ENCODE measurements at regions not wholly inside any gene's neighbourhood (a gene's known extent, or its start where the extent isn't known, plus 50 kb on each side); places are given as distances from the start of the nearest gene placed in this dataset.

DNA sequence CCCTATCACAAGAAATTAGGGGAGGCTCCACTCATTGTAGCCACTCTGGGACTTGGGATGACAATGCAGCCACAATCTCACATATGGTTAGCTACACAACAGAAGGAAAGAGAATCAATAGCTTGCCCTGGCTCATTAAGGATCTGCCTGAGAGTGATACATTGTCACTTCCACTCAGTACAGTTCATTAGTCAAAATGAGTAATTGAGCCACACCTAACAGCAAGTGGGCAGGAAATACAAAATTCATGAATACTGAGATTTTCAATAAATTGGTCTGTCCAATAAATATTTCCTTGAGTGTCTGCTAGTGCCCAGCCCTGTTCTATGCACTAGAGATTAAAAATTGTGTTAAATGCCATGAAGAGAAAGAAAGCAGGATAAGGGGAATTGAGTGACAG, 231.3 kb upstream of the NR4A3 start:
- Histone ChIP-seq H3K4me3 (ENCODE audit: low read depth, low read length) (no peak overlapping the region), H3K36me3 (ENCODE audit: control insufficient read depth, insufficient read depth, low read length) (no peaks in the 10 kb centered on the region), H3K27me3 (ENCODE audit: control insufficient read depth, insufficient read depth, low read length) (no peaks in the 10 kb centered on the region)
- FAIRE-seq (no peak), DNase-seq (ENCODE audit: low read depth) (no peak)
- TF ChIP-seq, protein P1, sequence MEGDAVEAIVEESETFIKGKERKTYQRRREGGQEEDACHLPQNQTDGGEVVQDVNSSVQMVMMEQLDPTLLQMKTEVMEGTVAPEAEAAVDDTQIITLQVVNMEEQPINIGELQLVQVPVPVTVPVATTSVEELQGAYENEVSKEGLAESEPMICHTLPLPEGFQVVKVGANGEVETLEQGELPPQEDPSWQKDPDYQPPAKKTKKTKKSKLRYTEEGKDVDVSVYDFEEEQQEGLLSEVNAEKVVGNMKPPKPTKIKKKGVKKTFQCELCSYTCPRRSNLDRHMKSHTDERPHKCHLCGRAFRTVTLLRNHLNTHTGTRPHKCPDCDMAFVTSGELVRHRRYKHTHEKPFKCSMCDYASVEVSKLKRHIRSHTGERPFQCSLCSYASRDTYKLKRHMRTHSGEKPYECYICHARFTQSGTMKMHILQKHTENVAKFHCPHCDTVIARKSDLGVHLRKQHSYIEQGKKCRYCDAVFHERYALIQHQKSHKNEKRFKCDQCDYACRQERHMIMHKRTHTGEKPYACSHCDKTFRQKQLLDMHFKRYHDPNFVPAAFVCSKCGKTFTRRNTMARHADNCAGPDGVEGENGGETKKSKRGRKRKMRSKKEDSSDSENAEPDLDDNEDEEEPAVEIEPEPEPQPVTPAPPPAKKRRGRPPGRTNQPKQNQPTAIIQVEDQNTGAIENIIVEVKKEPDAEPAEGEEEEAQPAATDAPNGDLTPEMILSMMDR (IDR thresholded peaks at IDR 0.05; ENCODE audit: insufficient read depth, low read length, severe bottlenecking) = no peak

DNA sequence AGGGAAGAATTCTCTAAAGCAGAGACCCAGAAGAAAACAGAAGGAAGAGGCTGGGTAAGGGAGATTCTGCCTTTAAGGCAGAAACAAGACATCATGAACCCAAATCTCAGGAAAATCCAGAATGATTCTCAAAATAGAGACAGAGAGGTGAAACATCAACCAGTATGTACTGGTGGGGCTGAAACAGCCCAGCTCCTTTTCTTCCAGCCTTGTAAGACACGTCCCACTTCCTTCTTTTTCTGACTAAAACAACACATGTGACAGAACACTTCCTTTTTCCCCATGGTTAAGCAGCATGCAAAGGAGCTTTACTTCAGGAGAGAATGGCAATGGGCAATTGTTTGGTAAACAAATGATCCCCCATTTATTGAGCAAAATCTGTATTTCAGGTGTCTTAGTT, 230.8 kb upstream of the NR4A3 start:
- no peak for DNase-seq (ENCODE audit: low read depth)
- no peak for FAIRE-seq
- TF ChIP-seq, protein P1 (IDR thresholded peaks at IDR 0.05; ENCODE audit: insufficient read depth, low read length, severe bottlenecking) = no peak
- H3K4me3 ChIP-seq (ENCODE audit: low read depth, low read length) = no peak overlapping the region
- H3K36me3 ChIP-seq (ENCODE audit: control insufficient read depth, insufficient read depth, low read length) = no peaks in the 10 kb centered on the region
- no peaks in the 10 kb centered on the region for H3K27me3 ChIP-seq (ENCODE audit: control insufficient read depth, insufficient read depth, low read length)

DNA sequence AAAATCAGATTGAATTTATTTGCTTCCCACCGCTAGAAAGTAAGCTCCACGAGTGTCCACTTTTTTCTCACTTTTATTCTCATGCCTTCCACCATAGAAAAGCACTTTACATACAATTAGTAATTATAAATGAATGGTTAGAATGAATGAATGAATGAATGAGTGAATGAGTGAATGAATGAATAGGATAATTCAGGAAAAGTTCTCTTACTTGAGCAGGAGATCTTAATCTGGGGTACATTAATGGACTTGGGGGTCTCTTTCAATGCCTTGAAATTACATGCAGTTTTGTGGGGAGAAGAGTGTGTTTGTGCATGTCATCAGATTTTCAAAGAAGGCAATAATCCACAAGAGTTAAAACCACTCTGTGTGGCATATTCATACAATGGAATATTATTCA, 229.9 kb upstream of the NR4A3 start:
- DNase-seq (ENCODE audit: low read depth) (no peak), FAIRE-seq (no peak)
- no peaks in the 10 kb centered on the region for H3K36me3 ChIP-seq (ENCODE audit: control insufficient read depth, insufficient read depth, low read length)
- TF ChIP-seq, protein P1 (IDR thresholded peaks at IDR 0.05; ENCODE audit: insufficient read depth, low read length, severe bottlenecking) = no peak
- H3K4me3 ChIP-seq (ENCODE audit: low read depth, low read length) = no peak overlapping the region
- no peaks in the 10 kb centered on the region for H3K27me3 ChIP-seq (ENCODE audit: control insufficient read depth, insufficient read depth, low read length)

DNA sequence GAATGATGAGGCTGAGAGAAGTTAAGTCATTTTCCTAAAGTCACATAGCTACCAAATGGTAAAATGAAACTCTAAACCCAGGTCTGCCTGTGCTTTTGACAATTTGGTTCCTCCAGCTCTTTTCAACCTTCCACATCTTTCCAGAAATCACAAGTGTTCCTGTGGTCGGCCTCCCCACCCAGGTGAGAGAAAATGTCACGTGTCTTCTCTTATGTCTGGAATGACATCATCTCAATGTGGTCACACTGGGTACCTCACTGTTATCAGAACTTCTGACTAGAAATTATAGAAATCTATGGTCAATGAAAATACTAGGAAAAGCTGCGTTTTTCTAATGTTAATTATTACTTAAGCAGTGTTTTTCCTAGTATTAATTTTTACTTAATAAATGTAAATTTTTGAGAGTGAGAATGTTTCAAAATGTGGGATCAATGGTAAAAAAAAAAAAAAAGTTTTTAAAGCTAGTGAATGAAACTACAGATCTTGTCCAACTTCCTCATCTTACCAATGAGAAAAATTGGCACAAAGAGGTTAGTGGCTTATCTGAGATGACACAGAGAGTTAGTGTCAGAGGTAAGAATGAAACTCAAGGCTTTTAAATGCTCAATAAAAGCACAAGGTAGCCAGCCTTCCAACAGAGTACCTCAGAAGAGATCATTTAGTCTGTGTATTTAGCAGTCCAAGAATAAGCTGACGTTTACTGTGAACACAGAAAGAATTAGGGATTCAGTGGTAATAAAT, 228.7 kb upstream of the NR4A3 start:
- Histone ChIP-seq H3K4me3 (ENCODE audit: low read depth, low read length) (no peak overlapping the region), H3K27me3 (ENCODE audit: control insufficient read depth, insufficient read depth, low read length) (no peaks in the 10 kb centered on the region), H3K36me3 (ENCODE audit: control insufficient read depth, insufficient read depth, low read length) (no peaks in the 10 kb centered on the region)
- no peak for FAIRE-seq
- DNase-seq (ENCODE audit: low read depth) = no peak
- TF ChIP-seq, protein P1 (IDR thresholded peaks at IDR 0.05; ENCODE audit: insufficient read depth, low read length, severe bottlenecking) = no peak

DNA sequence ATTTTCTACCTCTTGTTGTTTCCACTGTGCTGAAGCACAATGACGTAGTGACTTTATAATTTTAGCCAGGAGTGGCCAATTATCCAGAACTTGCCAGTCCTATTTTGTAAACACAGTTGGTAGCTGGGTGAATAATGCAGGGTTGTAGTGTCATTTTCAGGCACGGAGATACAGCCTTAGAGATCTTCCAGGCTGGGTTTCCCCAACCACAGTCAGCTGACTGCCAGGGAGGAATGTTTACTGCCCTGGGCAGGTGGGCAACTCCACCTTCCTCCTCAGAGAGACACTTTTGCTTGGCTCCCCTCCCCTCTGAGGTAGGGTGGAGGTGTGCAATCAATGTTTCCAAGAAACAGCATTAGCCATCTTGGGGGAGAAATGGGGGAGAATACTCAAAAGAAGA, 228.1 kb upstream of the NR4A3 start:
- Histone ChIP-seq H3K4me3 (ENCODE audit: low read depth, low read length) (no peak overlapping the region), H3K36me3 (ENCODE audit: control insufficient read depth, insufficient read depth, low read length) (no peaks in the 10 kb centered on the region), H3K27me3 (ENCODE audit: control insufficient read depth, insufficient read depth, low read length) (no peaks in the 10 kb centered on the region)
- TF ChIP-seq, protein P1 (IDR thresholded peaks at IDR 0.05; ENCODE audit: insufficient read depth, low read length, severe bottlenecking) = no peak
- no peak for FAIRE-seq
- no peak for DNase-seq (ENCODE audit: low read depth)

Measured in bronchial epithelial cell (primary cell).